H1 (cell line): ENCODE measurements at regions not wholly inside any gene's neighbourhood (a gene's known extent, or its start where the extent isn't known, plus 50 kb on each side); places are given as distances from the start of the nearest gene placed in this dataset.

Experiments used
- CTCF ChIA-PET: fragments of 300-600 bp; sonication (Branson Sonifier 250); formaldehyde crosslinking; loops from one replicate; lab custom pipeline; 2021; ENCODE audit not compliant: partially characterized antibody; lab: Charles Lee
- POLR2A ChIA-PET: fragments of 300-600 bp; sonication (Branson Sonifier 250); formaldehyde crosslinking; loops from one replicate; lab custom pipeline; 2021; ENCODE audit warnings: inconsistent platforms; ENCODE audit not compliant: partially characterized antibody; lab: Charles Lee
- DNase-seq, 2 experiments: peaks; one replicate each; pipeline versions ENCODE4 v3.0.0 to v3.0.0-alpha.2; 2010 to 2022; ENCODE audit warnings: low spot score in 2 of 2, low read depth in 1 of 2, mixed read lengths in 1 of 2
- FAIRE-seq: peaks from 2 replicates; lab custom pipeline; 2011; peaks lifted over from hg19 to GRCh38; lab: Jason Lieb, UNC
- H2AFZ ChIP-seq: 2 replicates; pipeline ENCODE4 v1.8.1; 2012; ENCODE audit warnings: low read length, inconsistent platforms
- H2AK5ac ChIP-seq: 2 replicates; pipeline ENCODE4 v1.6.1; 2013; ENCODE audit warnings: low read depth, low read length
- H2BK120ac ChIP-seq: replicated peaks from 2 replicates; pipeline ENCODE3; 2013; ENCODE audit warnings: low read depth, low read length, inconsistent platforms
- H2BK12ac ChIP-seq: 2 replicates; pipeline ENCODE4 v1.6.1; 2013; ENCODE audit warnings: low read depth, low read length
- H2BK15ac ChIP-seq: 2 replicates; pipeline ENCODE4 v1.6.1; 2013; ENCODE audit warnings: low read length
- H2BK20ac ChIP-seq: 2 replicates; pipeline ENCODE4 v1.6.1; 2013; ENCODE audit warnings: low read length
- H2BK5ac ChIP-seq: 2 replicates; pipeline ENCODE4 v1.6.1; 2013; ENCODE audit warnings: low read depth, low read length
- H3K14ac ChIP-seq: 2 replicates; pipeline ENCODE4 v1.6.1; 2013; ENCODE audit warnings: inconsistent platforms; ENCODE audit not compliant: insufficient read length
- H3K18ac ChIP-seq: 2 replicates; pipeline ENCODE4 v1.6.1; 2013; ENCODE audit warnings: low read length; ENCODE audit errors: extremely low read depth
- H3K23ac ChIP-seq: 2 replicates; pipeline ENCODE4 v1.6.1; 2013; ENCODE audit warnings: inconsistent platforms; ENCODE audit not compliant: insufficient read length
- H3K23me2 ChIP-seq: 2 replicates; pipeline ENCODE4 v1.6.1; 2013; ENCODE audit warnings: low read depth, low read length
- H3K27ac ChIP-seq: 2 replicates; pipeline ENCODE4 v1.6.1; 2011; ENCODE audit warnings: low read depth, low read length, inconsistent platforms
- H3K27me3 ChIP-seq, 4 experiments: replicated peaks in 1 of 4; 1 replicate in 1 of 4; 2 replicates in 3 of 4; pipeline versions ENCODE4 v1.6.1 to v1.8.1; 2011 to 2013; ENCODE audit warnings: low read length in 3 of 4, mild to moderate bottlenecking in 3 of 4, inconsistent platforms in 2 of 4, mixed read lengths in 2 of 4, moderate library complexity in 1 of 4; ENCODE audit not compliant: control insufficient read depth in 3 of 4, insufficient read depth in 3 of 4; ENCODE audit errors: extremely low read depth in 1 of 4
- H3K36me3 ChIP-seq, 4 experiments: 2 replicates each; pipeline versions ENCODE4 v1.6.1 to v1.8.1; 2011 to 2013; ENCODE audit warnings: mild to moderate bottlenecking in 4 of 4, low read length in 3 of 4, moderate library complexity in 2 of 4, control low read depth in 1 of 4, inconsistent platforms in 1 of 4; ENCODE audit not compliant: insufficient read depth in 4 of 4, control insufficient read depth in 2 of 4
- H3K4ac ChIP-seq: replicated peaks from 2 replicates; pipeline ENCODE3; 2013; ENCODE audit warnings: low read length, low read depth, mixed read lengths, inconsistent platforms; ENCODE audit not compliant: insufficient read length
- H3K4me1 ChIP-seq, 4 experiments: replicated peaks in 1 of 4; 1 replicate in 1 of 4; 2 replicates in 3 of 4; pipeline versions ENCODE4 v1.6.1 to v1.8.1; 2011 to 2013; ENCODE audit warnings: low read length in 3 of 4, inconsistent platforms in 2 of 4, mixed read lengths in 1 of 4; ENCODE audit not compliant: insufficient read depth in 4 of 4, control insufficient read depth in 3 of 4
- H3K4me2 ChIP-seq, 2 experiments: 2 replicates each; pipeline versions ENCODE4 v1.6.1 to v1.8.1; 2011 to 2013; ENCODE audit warnings: low read depth in 2 of 2, low read length in 2 of 2, control low read depth in 1 of 2, inconsistent platforms in 1 of 2, mild to moderate bottlenecking in 1 of 2; ENCODE audit not compliant: insufficient read depth in 1 of 2
- H3K4me3 ChIP-seq, 4 experiments: fragments of 200-600, 300-600 bp in 1 of 4; sonication (generic), shearing (Covaris generic), sonication (Bioruptor Twin) in 1 of 4; 2 replicates each; pipeline versions ENCODE4 v1.5.1 to v1.8.1; 2011 to 2016; ENCODE audit warnings: low read length in 4 of 4, low read depth in 3 of 4, control low read depth in 2 of 4, inconsistent platforms in 2 of 4, mild to moderate bottlenecking in 2 of 4, mixed read lengths in 1 of 4, moderate library complexity in 1 of 4; ENCODE audit not compliant: insufficient read depth in 2 of 4; ENCODE audit errors: extremely low read depth in 1 of 4
- H3K56ac ChIP-seq: replicated peaks from 2 replicates; pipeline ENCODE3; 2013; ENCODE audit warnings: low read depth, mild to moderate bottlenecking, mixed read lengths, low read length, inconsistent platforms; ENCODE audit not compliant: insufficient read length
- H3K79me1 ChIP-seq: 2 replicates; pipeline ENCODE4 v1.6.1; 2013; ENCODE audit warnings: low read depth, low read length, control low read depth
- H3K79me2 ChIP-seq, 2 experiments: 2 replicates each; pipeline versions ENCODE4 v1.6.1 to v1.8.1; 2012 to 2013; ENCODE audit warnings: low read length in 2 of 2, mild to moderate bottlenecking in 2 of 2, inconsistent platforms in 1 of 2; ENCODE audit not compliant: insufficient read depth in 2 of 2, control insufficient read depth in 1 of 2
- H3K9ac ChIP-seq, 4 experiments: replicated peaks in 1 of 4; 1 replicate in 1 of 4; 2 replicates in 3 of 4; pipeline versions ENCODE4 v1.6.1 to v1.8.1; 2011 to 2013; ENCODE audit warnings: low read depth in 3 of 4, low read length in 3 of 4, control low read depth in 2 of 4, mild to moderate bottlenecking in 2 of 4, moderate library complexity in 2 of 4, inconsistent platforms in 1 of 4; ENCODE audit errors: extremely low read depth in 1 of 4
- H3K9me3 ChIP-seq, 2 experiments: 2 replicates each; pipeline versions ENCODE4 v1.6.1 to v1.8.1; 2012 to 2013; ENCODE audit warnings: mild to moderate bottlenecking in 2 of 2, moderate library complexity in 2 of 2, control low read depth in 1 of 2, inconsistent platforms in 1 of 2, low read depth in 1 of 2, low read length in 1 of 2, mixed read lengths in 1 of 2; ENCODE audit not compliant: insufficient read depth in 2 of 2
- H4K20me1 ChIP-seq, 2 experiments: replicated peaks in 1 of 2; 2 replicates each; pipeline versions ENCODE3 to v1.8.1; 2011 to 2013; ENCODE audit warnings: inconsistent platforms in 2 of 2, low read length in 2 of 2, mild to moderate bottlenecking in 1 of 2; ENCODE audit not compliant: insufficient read depth in 2 of 2, control insufficient read depth in 1 of 2
- H4K5ac ChIP-seq: 2 replicates; pipeline ENCODE4 v1.6.1; 2013; ENCODE audit warnings: low read length, low read depth, mixed read lengths, inconsistent platforms; ENCODE audit not compliant: insufficient read length
- H4K8ac ChIP-seq: 2 replicates; pipeline ENCODE4 v1.8.0; 2013; ENCODE audit warnings: mild to moderate bottlenecking, moderate library complexity, low read length, inconsistent platforms; ENCODE audit not compliant: insufficient read depth; ENCODE audit errors: extremely low read depth
- H4K91ac ChIP-seq: replicated peaks from 2 replicates; pipeline ENCODE3; 2013; ENCODE audit warnings: low read length, mixed read lengths, inconsistent platforms; ENCODE audit not compliant: insufficient read length
- CBX8 ChIP-seq: fragments of 300-800, 300-1000 bp; sonication (generic); IDR thresholded peaks from 2 replicates; pipeline ENCODE4 v1.7.1; 2016; ENCODE audit warnings: low read depth, low read length, borderline replicate concordance
- CHD1 ChIP-seq: IDR thresholded peaks from 2 replicates; pipeline ENCODE4 v1.6.1; 2012; ENCODE audit warnings: low read depth, low read length, improper control_type of control experiment
- NRF1 ChIP-seq: IDR thresholded peaks from 2 replicates; pipeline ENCODE4 v1.6.1; 2011; ENCODE audit warnings: mild to moderate bottlenecking, low read depth, low read length, improper control_type of control experiment
- RAD21 ChIP-seq, 2 experiments: IDR thresholded peaks in 1 of 2; conservative IDR thresholded peaks in 1 of 2; 2 replicates each; pipeline ENCODE4 v1.6.1; 2011; ENCODE audit warnings: low read depth in 2 of 2, low read length in 2 of 2, improper control_type of control experiment in 1 of 2, inconsistent platforms in 1 of 2, mild to moderate bottlenecking in 1 of 2, moderate library complexity in 1 of 2
- SP1 ChIP-seq: IDR thresholded peaks from 2 replicates; pipeline ENCODE4 v1.6.1; 2011; ENCODE audit warnings: low read depth, low read length
- SUZ12 ChIP-seq: fragments of 200-600 bp; sonication (generic); IDR thresholded peaks from 2 replicates; pipeline ENCODE4 v1.6.1; 2012; ENCODE audit warnings: mild to moderate bottlenecking, inconsistent platforms, low read length, moderate library complexity, mixed read lengths
- TCF12 ChIP-seq: IDR thresholded peaks from 2 replicates; pipeline ENCODE4 v1.6.1; 2011; ENCODE audit warnings: low read depth, mild to moderate bottlenecking, low read length
- ZNF274 ChIP-seq: IDR thresholded peaks from 2 replicates; pipeline ENCODE4 v1.7.0; 2012; ENCODE audit warnings: low read length, borderline replicate concordance; ENCODE audit errors: extremely low read depth
- WGBS, 2 experiments: shearing (Covaris generic) in 1 of 2; methylation state at CpG; one replicate each; pipeline versions ENCODE4 v1.1.6 to v1.1.7; 2013 to 2015; ENCODE audit warnings: low lambda C conversion rate in 2 of 2, mixed read lengths in 2 of 2, inconsistent platforms in 1 of 2, low coverage in 1 of 2, missing lambda C conversion rate in 1 of 2; ENCODE audit not compliant: insufficient replicate concordance in 2 of 2, insufficient coverage in 1 of 2, insufficient read length in 1 of 2; ENCODE audit errors: extremely low coverage in 1 of 2, missing lambda C conversion rate in 1 of 2; 5-methylcytosine and 5-hydroxymethylcytosine counted together

GRCh38 chr3:99351122-99351521 is 287.3 kb upstream of the COL8A1 start:
- Histone ChIP-seq H3K27ac (no peak overlapping the region), H3K79me2 (no peaks in the 10 kb centered on the region), H3K9ac (no peak overlapping the region), H3K56ac (no peak overlapping the region), H4K8ac (no peak overlapping the region), H3K4me2 (no peak overlapping the region), H2BK20ac (no peak overlapping the region), H4K20me1 (no peaks in the 10 kb centered on the region), H3K4me3 (no peak overlapping the region), H3K4ac (no peak overlapping the region), H4K91ac (no peak overlapping the region), H3K4me1 (no peaks in the 10 kb centered on the region), H3K23me2 (no peaks in the 10 kb centered on the region), H3K36me3 (no peaks in the 10 kb centered on the region), H2AK5ac (no peak overlapping the region), H4K5ac (no peak overlapping the region), H3K9me3 (no peaks in the 10 kb centered on the region), H3K27me3 (no peaks in the 10 kb centered on the region), H3K23ac (no peak overlapping the region), H3K18ac (no peak overlapping the region), H2BK120ac (no peak overlapping the region), H2BK12ac (no peak overlapping the region), H3K79me1 (no peaks in the 10 kb centered on the region), H2BK15ac (no peak overlapping the region), H3K14ac (no peak overlapping the region), H2AFZ (no peak overlapping the region), H2BK5ac (no peak overlapping the region)
- ChIA-PET POLR2A (no interaction called here), CTCF (interaction anchor here (1.7 to 3.5 kb wide), 2 partner anchors 13 to 16 kb away, joined by 5 to 12 read pairs; no protein-coding TSS in a partner anchor)
- DNase-seq = no peak
- WGBS, 2 experiments = 89% methylated on average over 3 of the region's 3 CpGs; no CpG with 5 or more reads in 1 of the 2 experiments
- TF ChIP-seq NRF1 (no peak), RAD21 (IDR thresholded peaks at IDR 0.05 in 1 of 2, conservative IDR thresholded peaks at IDR 0.05 in 1 of 2; ENCODE audit: low read depth in 2 of 2, low read length in 2 of 2) (no peak), ZNF274 (no peak), TCF12 (no peak), CBX8 (no peak), SP1 (no peak), CHD1 (no peak), SUZ12 (no peak)
- FAIRE-seq = no peak
